ENCODE measurements at regions not wholly inside any gene's neighbourhood (a gene's known extent, or its start where the extent isn't known, plus 50 kb on each side); places are given as distances from the start of the nearest gene placed in this dataset.

DNA sequence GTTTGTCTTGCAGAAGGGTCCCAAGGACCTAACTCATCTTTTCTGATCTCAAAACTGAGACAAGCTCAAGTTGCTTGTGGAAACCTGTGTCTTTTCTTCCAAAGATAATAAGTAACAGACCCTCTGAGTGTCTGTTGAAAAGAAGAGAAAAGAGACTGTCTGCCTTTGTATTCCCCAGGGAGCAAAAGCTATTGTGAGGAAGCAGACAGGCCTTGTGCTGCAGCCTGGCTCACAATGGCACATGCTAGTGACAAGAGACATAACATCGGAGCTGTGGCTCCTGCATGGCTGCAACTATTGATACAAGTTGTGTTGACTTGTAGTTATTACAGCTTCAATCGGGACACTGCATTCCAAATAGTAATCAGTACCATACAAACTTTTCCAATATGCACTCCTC, 202.9 kb downstream of the DKK1 start:
- Histone ChIP-seq H3K4me3 (replicated peaks in 1 of 3; ENCODE audit: insufficient read depth in 1 of 3, low read depth in 1 of 3, low read length in 3 of 3) (no peak overlapping the region), H3K9ac (replicated peaks; ENCODE audit: extremely low read depth, insufficient read depth, low read length) (no peak overlapping the region), H3K9me3 (replicated peaks; ENCODE audit: control insufficient read depth, insufficient read depth, low read length) (no peaks in the 10 kb centered on the region), H3K4me1 (ENCODE audit: control insufficient read depth, extremely low read depth, insufficient read depth, low read length) (no peaks in the 10 kb centered on the region), H3K4me2 (ENCODE audit: insufficient read depth, low read length) (no peak overlapping the region), H3K27me3 (ENCODE audit: control insufficient read depth in 2 of 2, insufficient read depth in 2 of 2, low read length in 2 of 2) (no peaks in the 10 kb centered on the region), H4K20me1 (replicated peaks; ENCODE audit: control insufficient read depth, extremely low read depth, insufficient read depth, low read length) (no peaks in the 10 kb centered on the region), H3K36me3 (ENCODE audit: control insufficient read depth in 2 of 2, extremely low read depth in 1 of 2, insufficient read depth in 2 of 2, low read length in 2 of 2) (no peaks in the 10 kb centered on the region), H3K79me2 (ENCODE audit: control insufficient read depth, insufficient read depth, low read length) (no peaks in the 10 kb centered on the region), H2AFZ (ENCODE audit: low read depth, low read length) (no peak overlapping the region), H3K9me1 (replicated peaks; ENCODE audit: control insufficient read depth, extremely low read depth, insufficient read depth, low read length) (no peaks in the 10 kb centered on the region), H3K27ac (ENCODE audit: insufficient read depth, low read depth, low read length) (no peak overlapping the region)
- FAIRE-seq, result no peak
- DNase-seq (ENCODE audit: low read depth, low spot score), result no peak
- TF ChIP-seq, protein P1, sequence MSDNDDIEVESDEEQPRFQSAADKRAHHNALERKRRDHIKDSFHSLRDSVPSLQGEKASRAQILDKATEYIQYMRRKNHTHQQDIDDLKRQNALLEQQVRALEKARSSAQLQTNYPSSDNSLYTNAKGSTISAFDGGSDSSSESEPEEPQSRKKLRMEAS (IDR thresholded peaks at IDR 0.05; ENCODE audit: insufficient read depth, insufficient read length), result no peak
- no peak for TF ChIP-seq POLR2AphosphoS5 (IDR thresholded peaks at IDR 0.05; ENCODE audit: insufficient read depth, low read depth, low read length)
- TF ChIP-seq MYC (IDR thresholded peaks at IDR 0.05; ENCODE audit: low read depth, low read length), result no peak
- TF ChIP-seq, protein P2, sequence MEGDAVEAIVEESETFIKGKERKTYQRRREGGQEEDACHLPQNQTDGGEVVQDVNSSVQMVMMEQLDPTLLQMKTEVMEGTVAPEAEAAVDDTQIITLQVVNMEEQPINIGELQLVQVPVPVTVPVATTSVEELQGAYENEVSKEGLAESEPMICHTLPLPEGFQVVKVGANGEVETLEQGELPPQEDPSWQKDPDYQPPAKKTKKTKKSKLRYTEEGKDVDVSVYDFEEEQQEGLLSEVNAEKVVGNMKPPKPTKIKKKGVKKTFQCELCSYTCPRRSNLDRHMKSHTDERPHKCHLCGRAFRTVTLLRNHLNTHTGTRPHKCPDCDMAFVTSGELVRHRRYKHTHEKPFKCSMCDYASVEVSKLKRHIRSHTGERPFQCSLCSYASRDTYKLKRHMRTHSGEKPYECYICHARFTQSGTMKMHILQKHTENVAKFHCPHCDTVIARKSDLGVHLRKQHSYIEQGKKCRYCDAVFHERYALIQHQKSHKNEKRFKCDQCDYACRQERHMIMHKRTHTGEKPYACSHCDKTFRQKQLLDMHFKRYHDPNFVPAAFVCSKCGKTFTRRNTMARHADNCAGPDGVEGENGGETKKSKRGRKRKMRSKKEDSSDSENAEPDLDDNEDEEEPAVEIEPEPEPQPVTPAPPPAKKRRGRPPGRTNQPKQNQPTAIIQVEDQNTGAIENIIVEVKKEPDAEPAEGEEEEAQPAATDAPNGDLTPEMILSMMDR (IDR thresholded peaks at IDR 0.05; ENCODE audit: extremely low read depth in 1 of 2, insufficient read depth in 1 of 2, low read depth in 1 of 2, low read length in 2 of 2), result no peak
- TF ChIP-seq FOS (IDR thresholded peaks at IDR 0.05; ENCODE audit: borderline replicate concordance, insufficient read depth, low read length), result no peak
- no TSS peak for BruUV-seq (replicated peaks)
- intact Hi-C loops (cut with micrococcal nuclease) (no loop called here), dilution Hi-C loops (cut with MboI; ENCODE audit: extremely low pct_ligation_motif_present, low sequenced_read_pairs) (no loop called here)
- POLR2A ChIA-PET, result no interaction called here
- CTCF ChIA-PET, result no interaction called here

DNA sequence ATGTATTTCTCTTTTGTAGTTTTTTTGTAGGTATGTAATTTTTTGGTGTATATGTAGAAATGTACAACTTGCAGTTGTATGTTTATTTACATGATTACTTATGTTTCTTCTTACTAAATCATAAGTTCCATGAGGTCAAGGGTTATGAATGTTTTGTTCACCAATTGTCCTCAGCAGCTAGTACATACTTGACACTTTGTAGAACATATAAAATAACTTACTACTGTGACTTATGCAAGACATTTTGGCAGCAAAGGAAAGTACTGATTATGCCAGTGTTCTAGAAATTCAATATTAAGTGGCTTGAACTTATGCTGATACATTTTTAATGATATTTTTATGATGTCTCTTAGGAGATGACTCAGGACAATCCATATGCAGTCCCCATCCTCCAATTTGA, 209.6 kb downstream of the DKK1 start:
- intact Hi-C loops (cut with micrococcal nuclease) (no loop called here), dilution Hi-C loops (cut with MboI; ENCODE audit: extremely low pct_ligation_motif_present, low sequenced_read_pairs) (no loop called here)
- Histone ChIP-seq H3K4me3 (replicated peaks in 1 of 3; ENCODE audit: insufficient read depth in 1 of 3, low read depth in 1 of 3, low read length in 3 of 3) (no peak overlapping the region), H3K9ac (replicated peaks; ENCODE audit: extremely low read depth, insufficient read depth, low read length) (no peak overlapping the region), H3K4me2 (ENCODE audit: insufficient read depth, low read length) (no peak overlapping the region), H3K27ac (ENCODE audit: insufficient read depth, low read depth, low read length) (no peak overlapping the region), H3K79me2 (ENCODE audit: control insufficient read depth, insufficient read depth, low read length) (no peaks in the 10 kb centered on the region), H4K20me1 (replicated peaks; ENCODE audit: control insufficient read depth, extremely low read depth, insufficient read depth, low read length) (no peaks in the 10 kb centered on the region), H2AFZ (ENCODE audit: low read depth, low read length) (no peak overlapping the region), H3K4me1 (ENCODE audit: control insufficient read depth, extremely low read depth, insufficient read depth, low read length) (peaks cover 13% of the 10 kb centered on the region), H3K9me3 (replicated peaks; ENCODE audit: control insufficient read depth, insufficient read depth, low read length) (no peaks in the 10 kb centered on the region), H3K9me1 (replicated peaks; ENCODE audit: control insufficient read depth, extremely low read depth, insufficient read depth, low read length) (no peaks in the 10 kb centered on the region), H3K36me3 (ENCODE audit: control insufficient read depth in 2 of 2, extremely low read depth in 1 of 2, insufficient read depth in 2 of 2, low read length in 2 of 2) (no peaks in the 10 kb centered on the region), H3K27me3 (ENCODE audit: control insufficient read depth in 2 of 2, insufficient read depth in 2 of 2, low read length in 2 of 2) (no peaks in the 10 kb centered on the region)
- no peak for TF ChIP-seq POLR2AphosphoS5 (IDR thresholded peaks at IDR 0.05; ENCODE audit: insufficient read depth, low read depth, low read length)
- TF ChIP-seq JUN (IDR thresholded peaks at IDR 0.05; ENCODE audit: borderline replicate concordance, insufficient read depth, insufficient read length, low read depth), result no peak
- TF ChIP-seq, protein P1 (IDR thresholded peaks at IDR 0.05; ENCODE audit: insufficient read depth, insufficient read length), result no peak
- DNase-seq (ENCODE audit: low read depth, low spot score) (no peak), FAIRE-seq (no peak)
- no TSS peak for BruUV-seq (replicated peaks)
- CTCF ChIA-PET, result no interaction called here
- POLR2A ChIA-PET, result no interaction called here
